ENCODE measurements at regions not wholly inside any gene's neighbourhood (a gene's known extent, or its start where the extent isn't known, plus 50 kb on each side); places are given as distances from the start of the nearest gene placed in this dataset.

GRCh38 chr17:73749337-73749823 lies 105.1 kb upstream of the SDK2 start:
- no peak for TF ChIP-seq POLR2AphosphoS5 (IDR thresholded peaks at IDR 0.05; ENCODE audit: low read depth, low read length)
- TF ChIP-seq YY1 (IDR thresholded peaks at IDR 0.05; ENCODE audit: extremely low read depth, insufficient replicate concordance, low read depth, low read length): no peak
- TF ChIP-seq CTCF (IDR thresholded peaks at IDR 0.05 in 2 of 3, conservative IDR thresholded peaks at IDR 0.05 in 1 of 3; ENCODE audit: borderline replicate concordance in 1 of 3, insufficient read depth in 1 of 3, low read depth in 2 of 3, low read length in 2 of 3): no peak
- no peak for TF ChIP-seq POLR2A (IDR thresholded peaks at IDR 0.05; ENCODE audit: borderline replicate concordance, extremely low read depth, insufficient read depth, insufficient read length)
- TF ChIP-seq ELF1 (IDR thresholded peaks at IDR 0.05; ENCODE audit: borderline replicate concordance, low read depth): no peak

All from HCT116 (cell line).